Cardiac fibroblast (primary cell): ENCODE measurements at regions not wholly inside any gene's neighbourhood (a gene's known extent, or its start where the extent isn't known, plus 50 kb on each side); places are given as distances from the start of the nearest gene placed in this dataset.

Experiments used
- DNase-seq, 2 donors: peaks; one replicate each; pipeline versions ENCODE4 v3.0.0 to v3.0.0-alpha.2; 2010; ENCODE audit warnings: low read depth in 2 of 2
- H3K4me3 ChIP-seq, 2 donors: replicated peaks in 1 of 2; 1 replicate in 1 of 2; 2 replicates in 1 of 2; pipeline ENCODE4 v1.5.1; 2011; ENCODE audit warnings: low read depth in 2 of 2, low read length in 2 of 2, mild to moderate bottlenecking in 2 of 2, moderate library complexity in 1 of 2
- TF ChIP-seq, protein P1 (sequence below): IDR thresholded peaks from one replicate; pipeline ENCODE4 v1.5.1; 2011; ENCODE audit warnings: low read depth, mild to moderate bottlenecking, low read length, inconsistent platforms

DNA sequence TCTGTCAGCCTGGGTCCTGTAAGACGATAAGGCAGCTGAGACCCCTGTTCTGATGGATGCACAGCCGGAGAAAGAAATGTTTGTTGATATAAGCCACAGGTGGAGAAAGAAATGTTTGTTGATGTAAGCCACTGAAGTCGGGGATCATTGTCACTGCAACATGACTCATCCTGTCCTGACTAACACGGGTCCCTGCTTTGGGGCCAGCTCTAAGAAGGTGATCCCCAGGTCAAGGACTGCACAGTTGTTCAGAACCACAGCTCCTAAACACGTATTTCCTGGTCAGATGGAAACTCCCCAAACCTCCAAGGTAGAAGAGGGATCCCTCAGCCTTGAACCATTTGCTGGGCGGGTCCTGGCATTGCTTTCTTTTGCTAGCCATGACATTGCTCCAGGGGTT, 86.4 kb upstream of the IGSF21 start:
- TF ChIP-seq, protein P1, sequence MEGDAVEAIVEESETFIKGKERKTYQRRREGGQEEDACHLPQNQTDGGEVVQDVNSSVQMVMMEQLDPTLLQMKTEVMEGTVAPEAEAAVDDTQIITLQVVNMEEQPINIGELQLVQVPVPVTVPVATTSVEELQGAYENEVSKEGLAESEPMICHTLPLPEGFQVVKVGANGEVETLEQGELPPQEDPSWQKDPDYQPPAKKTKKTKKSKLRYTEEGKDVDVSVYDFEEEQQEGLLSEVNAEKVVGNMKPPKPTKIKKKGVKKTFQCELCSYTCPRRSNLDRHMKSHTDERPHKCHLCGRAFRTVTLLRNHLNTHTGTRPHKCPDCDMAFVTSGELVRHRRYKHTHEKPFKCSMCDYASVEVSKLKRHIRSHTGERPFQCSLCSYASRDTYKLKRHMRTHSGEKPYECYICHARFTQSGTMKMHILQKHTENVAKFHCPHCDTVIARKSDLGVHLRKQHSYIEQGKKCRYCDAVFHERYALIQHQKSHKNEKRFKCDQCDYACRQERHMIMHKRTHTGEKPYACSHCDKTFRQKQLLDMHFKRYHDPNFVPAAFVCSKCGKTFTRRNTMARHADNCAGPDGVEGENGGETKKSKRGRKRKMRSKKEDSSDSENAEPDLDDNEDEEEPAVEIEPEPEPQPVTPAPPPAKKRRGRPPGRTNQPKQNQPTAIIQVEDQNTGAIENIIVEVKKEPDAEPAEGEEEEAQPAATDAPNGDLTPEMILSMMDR = no peak
- DNase-seq = no peak
- H3K4me3 ChIP-seq = no peak overlapping the region

DNA sequence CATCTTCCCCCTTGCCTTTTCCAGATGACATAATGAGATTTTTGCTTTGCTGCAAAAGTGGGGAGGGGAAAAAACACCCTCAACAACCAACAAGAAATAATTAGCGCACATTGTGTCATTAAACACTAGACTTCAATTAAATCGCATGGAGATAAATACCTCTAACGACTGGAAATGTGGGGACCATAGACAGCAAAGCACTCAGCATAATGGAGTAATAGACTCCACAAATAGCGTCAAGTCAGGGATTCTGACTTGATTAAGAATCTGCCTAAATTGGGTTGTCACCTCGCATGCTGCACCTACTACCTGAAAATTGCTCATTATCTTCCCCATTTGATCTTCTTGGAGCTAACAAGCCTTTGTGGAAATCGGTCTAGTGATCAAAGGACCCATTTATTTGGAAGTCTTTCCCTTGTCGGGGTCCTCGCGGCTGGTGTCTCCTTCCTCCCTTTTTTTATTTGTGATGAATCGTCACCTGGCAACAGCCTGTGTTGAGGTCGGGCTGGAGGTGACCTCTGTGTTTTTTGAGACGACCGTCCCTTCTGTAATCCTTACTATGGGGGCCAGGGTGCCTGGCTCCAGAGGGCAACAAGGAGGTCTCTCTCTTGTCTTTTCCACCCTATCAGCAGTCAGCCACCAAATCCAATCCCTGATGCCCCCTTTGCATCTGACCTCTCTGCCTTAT, 75.3 kb upstream of the IGSF21 start:
- DNase-seq = no peak
- no peak overlapping the region for H3K4me3 ChIP-seq
- TF ChIP-seq, protein P1 = no peak

DNA sequence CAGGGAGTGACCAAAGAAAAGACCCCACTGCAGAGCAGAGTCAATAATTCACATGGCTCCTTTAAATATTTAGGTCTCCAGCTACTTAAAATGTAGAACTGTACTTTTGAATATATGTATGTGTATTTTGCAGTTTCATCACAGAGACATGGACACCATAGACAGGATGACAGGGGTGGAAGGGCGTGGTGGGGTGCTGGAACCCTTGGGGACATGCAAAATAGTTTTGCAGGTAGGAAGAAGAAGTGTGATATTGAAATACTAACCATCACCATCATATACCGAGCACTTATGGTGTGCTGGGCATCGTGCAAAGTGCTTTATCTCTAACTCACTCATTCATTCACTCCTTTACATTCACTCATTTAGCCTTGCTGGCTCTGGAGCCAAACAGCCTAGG, 72.5 kb upstream of the IGSF21 start:
- TF ChIP-seq, protein P1 = no peak
- no peak for DNase-seq
- no peak overlapping the region for H3K4me3 ChIP-seq

DNA sequence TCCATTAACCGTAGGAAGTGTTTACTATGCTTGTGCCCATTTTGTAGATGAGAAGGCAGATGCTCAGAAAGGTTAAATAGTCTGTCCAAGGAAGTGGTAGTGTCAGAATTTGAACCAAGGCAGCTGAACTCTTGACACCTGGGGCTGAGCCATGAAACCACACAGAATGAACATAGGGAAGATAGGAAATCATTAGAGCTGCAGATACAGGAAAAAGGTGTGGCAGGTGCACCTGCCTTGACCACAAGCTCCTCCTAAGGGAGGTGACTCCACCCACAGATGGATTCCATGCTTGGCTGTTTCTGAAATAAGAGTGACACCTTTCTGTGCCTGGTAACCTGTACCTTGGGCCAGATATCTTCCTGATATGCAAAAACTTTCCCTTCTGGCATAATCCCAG, 69.9 kb upstream of the IGSF21 start:
- no peak for DNase-seq
- H3K4me3 ChIP-seq = no peak overlapping the region
- TF ChIP-seq, protein P1 = no peak

DNA sequence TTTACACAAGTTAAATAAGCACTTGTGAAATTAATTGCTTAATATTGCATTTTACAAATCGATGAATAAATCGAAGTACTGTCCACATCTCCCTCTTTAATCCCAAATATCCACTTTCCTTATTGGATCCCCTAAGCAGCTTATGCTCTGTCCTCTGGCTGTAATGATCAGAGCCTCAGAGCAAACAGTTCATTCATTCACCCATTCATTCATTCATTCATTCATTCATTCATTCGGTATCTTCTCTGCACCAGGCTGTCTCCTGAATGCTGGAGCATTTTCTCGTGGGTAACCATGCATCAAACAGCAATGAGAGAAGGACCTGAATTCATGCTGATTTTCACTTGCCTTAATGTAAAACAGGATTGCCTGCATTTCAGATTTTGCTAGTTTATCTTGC, 69.5 kb upstream of the IGSF21 start:
- no peak for DNase-seq
- no peak overlapping the region for H3K4me3 ChIP-seq
- TF ChIP-seq, protein P1 = no peak

DNA sequence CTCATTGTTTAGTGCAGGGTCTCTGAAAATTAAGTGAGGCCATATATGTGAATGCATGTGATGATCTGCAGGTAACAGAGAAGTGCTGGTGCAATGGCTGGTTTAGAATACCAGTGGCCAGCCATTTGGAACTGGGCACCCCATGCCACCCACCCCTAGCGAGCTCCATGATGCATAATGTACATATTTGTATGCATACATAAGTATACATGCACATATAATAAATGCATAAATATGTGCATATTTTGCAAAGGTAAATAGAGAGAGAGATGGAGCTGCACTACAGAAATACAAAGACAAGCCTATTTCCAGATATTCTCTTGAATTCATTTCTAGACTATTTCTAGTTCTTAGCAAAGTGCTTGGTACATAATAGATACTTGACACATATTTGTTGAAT, 68.5 kb upstream of the IGSF21 start:
- DNase-seq = no peak
- TF ChIP-seq, protein P1 = no peak
- H3K4me3 ChIP-seq = no peak overlapping the region

DNA sequence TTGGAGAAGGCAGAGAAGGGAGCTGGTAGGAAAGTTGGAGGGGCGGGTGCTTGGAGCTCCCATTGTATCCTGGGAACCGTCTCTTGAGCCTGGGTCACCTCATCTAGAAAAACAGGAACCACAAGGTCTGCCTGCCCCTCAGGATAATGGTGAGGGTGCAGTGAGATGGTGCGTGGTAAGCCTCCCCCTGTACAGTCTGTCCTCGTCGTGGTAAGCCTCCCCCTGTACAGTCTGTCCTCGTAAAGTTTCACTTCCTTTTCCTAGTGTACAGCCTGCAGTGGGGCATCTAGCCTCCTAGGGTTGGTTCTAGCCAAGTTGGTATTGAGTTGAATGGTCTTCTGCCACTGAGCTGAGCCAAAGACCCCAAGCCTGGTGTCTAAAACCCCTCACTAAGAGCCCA, 66.5 kb upstream of the IGSF21 start:
- H3K4me3 ChIP-seq = no peak overlapping the region
- no peak for DNase-seq
- TF ChIP-seq, protein P1 = no peak
